GM12878 (cell line): ENCODE measurements at regions not wholly inside any gene's neighbourhood (a gene's known extent, or its start where the extent isn't known, plus 50 kb on each side); places are given as distances from the start of the nearest gene placed in this dataset.

Experiments
- ATAC-seq: fragments of 200-7000 bp; cut with Tn5 transposase; 3 replicates; pipeline ENCODE4 v1.9.1; 2020; ENCODE audit warnings: mild to moderate bottlenecking, moderate library complexity
- BruUV-seq: library from RNA; stranded (reverse); fragments of 400-500 nt; replicated peaks from 2 replicates; lab custom pipeline; 2021; lab: Mats Ljungman, UMichigan
- CTCF ChIA-PET: fragments of 300-600 bp; sonication (Branson Sonifier 250); formaldehyde crosslinking; extraction: SDS; loops from one replicate; lab custom pipeline; 2021; ENCODE audit warnings: inconsistent platforms; lab: Yijun Ruan, JAX
- POLR2A ChIA-PET: fragments of 350-600 bp; formaldehyde crosslinking; extraction: SDS; loops from one replicate; lab custom pipeline; 2021; ENCODE audit warnings: inconsistent platforms; lab: Charles Lee
- RAD21 ChIA-PET: fragments of 300-600 bp; sonication (Branson Sonifier 250); formaldehyde crosslinking; loops from one replicate; lab custom pipeline; 2023; ENCODE audit warnings: antibody characterized with exemption; ENCODE audit not compliant: unreplicated experiment; lab: Charles Lee
- SMC1A ChIA-PET: fragments of 300-600 bp; sonication (Branson Sonifier 250); formaldehyde crosslinking; loops from one replicate; lab custom pipeline; 2023; ENCODE audit not compliant: unreplicated experiment, uncharacterized antibody; lab: Charles Lee
- DNase-seq: peaks from one replicate; pipeline ENCODE4 v3.0.0-alpha.2; 2011; ENCODE audit warnings: low read depth, low spot score
- FAIRE-seq: peaks from 3 replicates; lab custom pipeline; 2011; peaks lifted over from hg19 to GRCh38; lab: Jason Lieb, UNC
- H2AFZ ChIP-seq: 2 replicates; pipeline ENCODE4 v1.6.0; 2011; ENCODE audit warnings: low read depth, low read length, control low read depth; ENCODE audit not compliant: control insufficient read depth
- H3K27ac ChIP-seq: 2 replicates; pipeline ENCODE4 v1.5.1; 2011; ENCODE audit warnings: control low read depth; ENCODE audit not compliant: control insufficient read depth, insufficient read depth
- H3K27me3 ChIP-seq, 2 experiments: replicated peaks in 1 of 2; 2 replicates each; pipeline versions ENCODE4 v1.6.0 to v1.6.1; 2011; ENCODE audit warnings: low read length in 1 of 2; ENCODE audit not compliant: control insufficient read depth in 2 of 2, insufficient read depth in 2 of 2
- H3K36me3 ChIP-seq, 2 experiments: 2 replicates each; pipeline ENCODE4 v1.5.1; 2011; ENCODE audit warnings: low read length in 1 of 2; ENCODE audit not compliant: control insufficient read depth in 2 of 2, insufficient read depth in 2 of 2
- H3K4me1 ChIP-seq: 2 replicates; pipeline ENCODE4 v1.6.1; 2011; ENCODE audit warnings: mild to moderate bottlenecking, low read length, moderate library complexity, mixed read lengths; ENCODE audit not compliant: control insufficient read depth, insufficient read depth
- H3K4me2 ChIP-seq: 2 replicates; pipeline ENCODE4 v1.6.0; 2011; ENCODE audit warnings: control low read depth; ENCODE audit not compliant: control insufficient read depth, insufficient read depth
- H3K4me3 ChIP-seq: fragments of 200-600 bp; sonication (generic); 2 replicates; pipeline ENCODE4 v1.5.1; 2016
- H3K79me2 ChIP-seq: 2 replicates; pipeline ENCODE4 v1.6.0; 2011; ENCODE audit warnings: low read length; ENCODE audit not compliant: control insufficient read depth, insufficient read depth
- H3K9ac ChIP-seq: 2 replicates; pipeline ENCODE4 v1.8.0; 2011; ENCODE audit warnings: low read length, control low read depth, mixed read lengths; ENCODE audit not compliant: control insufficient read depth, insufficient read depth
- H3K9me3 ChIP-seq: replicated peaks from 3 replicates; pipeline ENCODE4 v1.5.1; 2011; ENCODE audit warnings: mild to moderate bottlenecking, low read length; ENCODE audit not compliant: control insufficient read depth, insufficient read depth
- H4K20me1 ChIP-seq: 2 replicates; pipeline ENCODE4 v1.6.0; 2011; ENCODE audit not compliant: control insufficient read depth, insufficient read depth
- ATF3 ChIP-seq: IDR thresholded peaks from 2 replicates; pipeline ENCODE4 v1.6.1; 2011; ENCODE audit warnings: low read depth, mild to moderate bottlenecking, low read length, moderate library complexity, borderline replicate concordance; ENCODE audit errors: extremely low read depth
- CHD4 ChIP-seq: fragments of 200-600 bp; sonication (generic); IDR thresholded peaks from 2 replicates; pipeline ENCODE4 v1.6.1; 2016; ENCODE audit warnings: mild to moderate bottlenecking
- DPF2 ChIP-seq: fragments of 450-650 bp; IDR thresholded peaks from 2 replicates; pipeline ENCODE4 v1.6.1; 2017; ENCODE audit warnings: mild to moderate bottlenecking
- EP300 ChIP-seq, 2 experiments: fragments of 150-350 bp in 1 of 2; IDR thresholded peaks; 2 replicates each; pipeline ENCODE4 v1.6.1; 2011 to 2012; ENCODE audit warnings: low read depth in 2 of 2, low read length in 2 of 2, borderline replicate concordance in 1 of 2, improper control_type of control experiment in 1 of 2, inconsistent platforms in 1 of 2; ENCODE audit not compliant: control insufficient read depth in 1 of 2
- ETV6 ChIP-seq, 2 experiments: fragments of 450-650 bp in 1 of 2; IDR thresholded peaks in 1 of 2; conservative IDR thresholded peaks in 1 of 2; 2 replicates each; pipeline ENCODE4 v1.6.1; 2014; ENCODE audit warnings: antibody characterized with exemption in 1 of 2, borderline replicate concordance in 1 of 2, low read depth in 1 of 2, mild to moderate bottlenecking in 1 of 2, moderate library complexity in 1 of 2
- GATAD2B ChIP-seq: fragments of 450-650 bp; conservative IDR thresholded peaks from 2 replicates; pipeline ENCODE4 v1.6.1; 2017; ENCODE audit warnings: low read depth, mild to moderate bottlenecking, moderate library complexity
- HDAC6 ChIP-seq: fragments of 200-600 bp; sonication (generic); IDR thresholded peaks from one replicate; pipeline ENCODE4 v1.8.0; 2017; ENCODE audit warnings: antibody characterized with exemption; ENCODE audit not compliant: unreplicated experiment
- HSF1 ChIP-seq: fragments of 150-350 bp; IDR thresholded peaks from 2 replicates; pipeline ENCODE4 v1.6.1; 2014; ENCODE audit warnings: mild to moderate bottlenecking, low read depth, low read length
- MYB ChIP-seq: fragments of 150-350 bp; IDR thresholded peaks from 2 replicates; pipeline ENCODE4 v1.6.1; 2014; ENCODE audit warnings: mild to moderate bottlenecking, low read depth, low read length, borderline replicate concordance
- NFYA ChIP-seq: IDR thresholded peaks from 2 replicates; pipeline ENCODE4 v1.6.1; 2011; ENCODE audit warnings: low read depth, mild to moderate bottlenecking, low read length, improper control_type of control experiment, borderline replicate concordance
- PAX5 ChIP-seq: IDR thresholded peaks from 2 replicates; pipeline ENCODE4 v1.6.1; 2011; ENCODE audit warnings: low read depth, low read length, borderline replicate concordance
- PML ChIP-seq: IDR thresholded peaks from 2 replicates; pipeline ENCODE4 v1.6.1; 2012; ENCODE audit warnings: low read length, inconsistent platforms
- RELA ChIP-seq: fragments of 450-650 bp; IDR thresholded peaks from 2 replicates; pipeline ENCODE4 v1.8.0; 2014; ENCODE audit warnings: borderline replicate concordance; ENCODE audit not compliant: partially characterized antibody
- RFX5 ChIP-seq: IDR thresholded peaks from 2 replicates; pipeline ENCODE4 v1.6.1; 2011; ENCODE audit warnings: low read depth, low read length, improper control_type of control experiment
- RUNX3 ChIP-seq: IDR thresholded peaks from 2 replicates; pipeline ENCODE4 v1.6.1; 2012; ENCODE audit warnings: low read length, inconsistent platforms
- ZBTB40 ChIP-seq: fragments of 450-650 bp; IDR thresholded peaks from 2 replicates; pipeline ENCODE4 v1.6.1; 2016; ENCODE audit warnings: mild to moderate bottlenecking, moderate library complexity, borderline replicate concordance
- ZNF207 ChIP-seq: fragments of 450-650 bp; IDR thresholded peaks from 2 replicates; pipeline ENCODE4 v1.6.1; 2014; ENCODE audit warnings: antibody characterized with exemption, mild to moderate bottlenecking, borderline replicate concordance
- WGBS: methylation state at CpG from one replicate; pipeline ENCODE4 v1.1.6; 2016; ENCODE audit warnings: low lambda C conversion rate; ENCODE audit not compliant: insufficient replicate concordance, insufficient coverage; ENCODE audit errors: missing lambda C conversion rate; 5-methylcytosine and 5-hydroxymethylcytosine counted together
- in situ Hi-C: fragments of 300-500 bp; cut with MboI; formaldehyde crosslinking; loops from 9 replicates; pipeline ENCODE4 v1.14.3; 2018; ENCODE audit warnings: mixed read lengths
- intact Hi-C: fragments of 100-400 bp; cut with micrococcal nuclease; formaldehyde crosslinking; loops from one replicate; pipeline ENCODE4 v1.14.2; 2022; ENCODE audit not compliant: unreplicated experiment
- TF ChIP-seq, protein P1 (sequence below): IDR thresholded peaks from 2 replicates; pipeline ENCODE4 v1.6.1; 2011; ENCODE audit warnings: borderline replicate concordance, low read depth, mild to moderate bottlenecking, moderate library complexity, mixed read lengths, low read length; ENCODE audit not compliant: insufficient read depth; ENCODE audit errors: extremely low read length

GRCh38 chr1:59054172-59054571, 242.7 kb upstream of the FGGY start:
- no peak for FAIRE-seq
- intact Hi-C loops: no loop called here
- no peaks in the 10 kb centered on the region for H3K79me2 ChIP-seq
- 100% methylated on average over 1 of the region's 1 CpG for WGBS
- no peak overlapping the region for H2AFZ ChIP-seq
- no peak overlapping the region for H3K27ac ChIP-seq
- H4K20me1 ChIP-seq: no peaks in the 10 kb centered on the region
- ChIA-PET POLR2A (no interaction called here), RAD21 (no interaction called here), SMC1A (interaction anchor here (1.2 to 1.3 kb wide), 2 partner anchors 9 to 17 kb away, joined by 3 read pairs; no protein-coding TSS in a partner anchor), CTCF (interaction anchor here (0.9 kb wide), 1 partner anchor 16 kb away, joined by 3 read pairs; no protein-coding TSS in a partner anchor)
- H3K4me1 ChIP-seq: no peaks in the 10 kb centered on the region
- no peak for DNase-seq
- no peak overlapping the region for H3K4me3 ChIP-seq
- H3K36me3 ChIP-seq: no peaks in the 10 kb centered on the region
- no peak for ATAC-seq
- H3K9ac ChIP-seq: no peak overlapping the region
- BruUV-seq: no TSS peak
- H3K4me2 ChIP-seq: no peak overlapping the region
- H3K9me3 ChIP-seq: no peaks in the 10 kb centered on the region; the same call in 2 of the 3 replicates
- no peaks in the 10 kb centered on the region for H3K27me3 ChIP-seq
- in situ Hi-C loops: no loop called here
- TF ChIP-seq GATAD2B: no peak
- no peak for TF ChIP-seq EP300 (IDR thresholded peaks at IDR 0.05; ENCODE audit: borderline replicate concordance in 1 of 2, control insufficient read depth in 1 of 2, low read depth in 2 of 2, low read length in 2 of 2)
- no peak for TF ChIP-seq PAX5
- TF ChIP-seq ZNF207: no peak
- no peak for TF ChIP-seq HDAC6
- TF ChIP-seq ZBTB40: no peak
- TF ChIP-seq RELA: no peak
- TF ChIP-seq RFX5: no peak
- TF ChIP-seq, protein P1, sequence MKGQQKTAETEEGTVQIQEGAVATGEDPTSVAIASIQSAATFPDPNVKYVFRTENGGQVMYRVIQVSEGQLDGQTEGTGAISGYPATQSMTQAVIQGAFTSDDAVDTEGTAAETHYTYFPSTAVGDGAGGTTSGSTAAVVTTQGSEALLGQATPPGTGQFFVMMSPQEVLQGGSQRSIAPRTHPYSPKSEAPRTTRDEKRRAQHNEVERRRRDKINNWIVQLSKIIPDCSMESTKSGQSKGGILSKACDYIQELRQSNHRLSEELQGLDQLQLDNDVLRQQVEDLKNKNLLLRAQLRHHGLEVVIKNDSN: no peak
- no peak for TF ChIP-seq HSF1
- TF ChIP-seq PML: no peak
- no peak for TF ChIP-seq MYB
- no peak for TF ChIP-seq CHD4
- TF ChIP-seq NFYA: no peak
- TF ChIP-seq ATF3: no peak
- TF ChIP-seq DPF2: no peak
- no peak for TF ChIP-seq RUNX3
- TF ChIP-seq ETV6 (conservative IDR thresholded peaks at IDR 0.05 in 1 of 2, IDR thresholded peaks at IDR 0.05 in 1 of 2; ENCODE audit: borderline replicate concordance in 1 of 2, low read depth in 1 of 2): no peak
